CD8-positive, alpha-beta memory T cell (primary cell): ENCODE measurements at regions not wholly inside any gene's neighbourhood (a gene's known extent, or its start where the extent isn't known, plus 50 kb on each side); places are given as distances from the start of the nearest gene placed in this dataset.

Experiments
- CTCF ChIA-PET: fragments of 350-600 bp; sonication (Branson Sonifier 250); formaldehyde crosslinking; loops from one replicate; lab custom pipeline; 2021; ENCODE audit warnings: antibody characterized with exemption; lab: Charles Lee
- POLR2A ChIA-PET: fragments of 350-600 bp; sonication (Branson Sonifier 250); formaldehyde crosslinking; loops from one replicate; lab custom pipeline; 2021; ENCODE audit warnings: antibody characterized with exemption; lab: Charles Lee
- DNase-seq, 5 donors: peaks; one replicate each; pipeline versions ENCODE4 v3.0.0 to v3.0.0-alpha.2; 2020 to 2022; ENCODE audit warnings: mixed read lengths in 1 of 5
- H3K27ac ChIP-seq: one replicate; pipeline ENCODE4 v1.7.0; 2013; ENCODE audit warnings: low read depth, mild to moderate bottlenecking, low read length, moderate library complexity
- H3K27me3 ChIP-seq: 2 replicates; pipeline ENCODE4 v1.7.0; 2013; ENCODE audit warnings: low read length, mild to moderate bottlenecking; ENCODE audit not compliant: insufficient read depth, poor library complexity, severe bottlenecking
- H3K36me3 ChIP-seq: 2 replicates; pipeline ENCODE4 v1.7.0; 2013; ENCODE audit warnings: mild to moderate bottlenecking, low read length, moderate library complexity; ENCODE audit not compliant: insufficient read depth
- H3K4me1 ChIP-seq: 2 replicates; pipeline ENCODE4 v1.7.0; 2013; ENCODE audit warnings: mild to moderate bottlenecking, low read length, moderate library complexity; ENCODE audit not compliant: insufficient read depth
- H3K4me3 ChIP-seq: 2 replicates; pipeline ENCODE4 v1.7.0; 2013; ENCODE audit warnings: mild to moderate bottlenecking, low read length
- H3K9me3 ChIP-seq: 2 replicates; pipeline ENCODE4 v1.7.0; 2013; ENCODE audit warnings: mild to moderate bottlenecking, low read length
- H3K27ac Mint-ChIP-seq, 8 donors: one replicate each; pipeline ENCODE4 v1.8.0; 2020 to 2021; ENCODE audit warnings: mixed read lengths in 8 of 8, mild to moderate bottlenecking in 6 of 8, inconsistent platforms in 3 of 8, moderate library complexity in 3 of 8
- H3K27me3 Mint-ChIP-seq, 2 donors: one replicate each; pipeline ENCODE4 v1.8.0; 2020 to 2021; ENCODE audit warnings: mixed read lengths in 2 of 2, mild to moderate bottlenecking in 1 of 2, moderate library complexity in 1 of 2
- H3K36me3 Mint-ChIP-seq, 3 donors: one replicate each; pipeline ENCODE4 v1.8.0; 2020 to 2021; ENCODE audit warnings: mixed read lengths in 3 of 3, inconsistent platforms in 1 of 3, mild to moderate bottlenecking in 1 of 3
- H3K4me1 Mint-ChIP-seq, 3 donors: one replicate each; pipeline ENCODE4 v1.8.0; 2020 to 2021; ENCODE audit warnings: mixed read lengths in 3 of 3, inconsistent platforms in 1 of 3, mild to moderate bottlenecking in 1 of 3
- H3K4me3 Mint-ChIP-seq, 7 donors: one replicate each; pipeline ENCODE4 v1.8.0; 2020 to 2021; ENCODE audit warnings: mixed read lengths in 7 of 7, mild to moderate bottlenecking in 6 of 7, moderate library complexity in 4 of 7, inconsistent platforms in 2 of 7
- H3K9me3 Mint-ChIP-seq, 5 donors: one replicate each; pipeline ENCODE4 v1.8.0; 2020 to 2022; ENCODE audit warnings: mixed read lengths in 5 of 5, mild to moderate bottlenecking in 3 of 5, moderate library complexity in 2 of 5, inconsistent platforms in 1 of 5

- POLR2A ChIA-PET, result no interaction called here
- CTCF ChIA-PET, result no interaction called here
- no peaks in the 10 kb centered on the region for H3K4me1 Mint-ChIP-seq
Observed at GRCh38 chr20:21574443-21574842, 60.6 kb upstream of the NKX2-2 start.

DNA sequence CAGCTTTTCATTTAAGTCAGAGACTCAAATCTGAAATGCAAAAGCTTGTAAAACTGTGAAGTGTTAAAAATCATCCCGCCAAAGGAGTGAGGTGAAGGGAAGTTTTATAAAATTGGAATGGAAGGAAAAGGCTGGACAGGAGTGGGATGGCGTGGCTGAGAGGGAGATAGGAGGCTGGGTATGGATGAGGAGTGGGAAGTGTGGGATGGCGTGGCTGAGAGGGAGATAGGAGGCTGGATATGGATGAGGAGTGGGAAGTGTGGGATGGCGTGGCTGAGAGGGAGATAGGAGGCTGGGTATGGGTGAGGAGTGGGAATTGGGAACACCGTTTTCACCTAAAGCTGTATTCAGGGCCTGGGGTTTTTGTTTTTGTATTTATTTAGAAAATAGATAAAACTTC, 59.4 kb upstream of the NKX2-2 start:
- H3K27me3 Mint-ChIP-seq, result peaks cover 6 to 9% of the 10 kb centered on the region in 2 donors
- no peaks in the 10 kb centered on the region for H3K4me1 ChIP-seq
- no peaks in the 10 kb centered on the region for H3K36me3 ChIP-seq
- no peak for DNase-seq
- no peaks in the 10 kb centered on the region for H3K36me3 Mint-ChIP-seq
- no peaks in the 10 kb centered on the region for H3K9me3 ChIP-seq
- H3K27ac Mint-ChIP-seq, result no peak overlapping the region
- H3K9me3 Mint-ChIP-seq, result no peaks in the 10 kb centered on the region
- H3K4me1 Mint-ChIP-seq, result no peaks in the 10 kb centered on the region
- peaks cover 3% of the 10 kb centered on the region for H3K27me3 ChIP-seq
- no peak overlapping the region for H3K27ac ChIP-seq
- no peak overlapping the region for H3K4me3 ChIP-seq
- no peak overlapping the region for H3K4me3 Mint-ChIP-seq
- ChIA-PET CTCF (interaction anchor here (1.5 to 2.5 kb wide), 4 partner anchors 11 to 712 kb away, joined by 3 to 16 read pairs (median 6); no protein-coding TSS in a partner anchor), POLR2A (no interaction called here)

More at GRCh38 chr20:21574443-21574842, 60.6 kb upstream of the NKX2-2 start:
- Histone ChIP-seq H3K4me1 (no peaks in the 10 kb centered on the region), H3K4me3 (no peak overlapping the region), H3K9me3 (no peaks in the 10 kb centered on the region), H3K27me3 (peaks cover 3% of the 10 kb centered on the region), H3K27ac (no peak overlapping the region), H3K36me3 (no peaks in the 10 kb centered on the region)
- peaks cover 6 to 7% of the 10 kb centered on the region in 2 donors for H3K27me3 Mint-ChIP-seq
- H3K4me3 Mint-ChIP-seq, result no peak overlapping the region
- no peak for DNase-seq
- H3K36me3 Mint-ChIP-seq, result no peaks in the 10 kb centered on the region
- H3K27ac Mint-ChIP-seq, result no peak overlapping the region
- H3K9me3 Mint-ChIP-seq, result no peaks in the 10 kb centered on the region

GRCh38 chr20:21571841-21572690, 58.2 kb upstream of the NKX2-2 start:
- H3K27me3 Mint-ChIP-seq, result peaks cover 6 to 9% of the 10 kb centered on the region in 2 donors
- Histone ChIP-seq H3K27ac (no peak overlapping the region), H3K27me3 (peaks cover 3% of the 10 kb centered on the region), H3K4me3 (no peak overlapping the region), H3K36me3 (no peaks in the 10 kb centered on the region), H3K9me3 (no peaks in the 10 kb centered on the region), H3K4me1 (no peaks in the 10 kb centered on the region)
- no peaks in the 10 kb centered on the region for H3K4me1 Mint-ChIP-seq
- peak in 1 of 5 donors; percentile 16 for DNase-seq
- ChIA-PET POLR2A (no interaction called here), CTCF (interaction anchor here (1.1 to 2.5 kb wide), 11 partner anchors 9 to 711 kb away, joined by 3 to 16 read pairs (median 5); no protein-coding TSS in a partner anchor)
- H3K9me3 Mint-ChIP-seq, result no peaks in the 10 kb centered on the region
- no peaks in the 10 kb centered on the region for H3K36me3 Mint-ChIP-seq
- no peak overlapping the region for H3K4me3 Mint-ChIP-seq
- no peak overlapping the region for H3K27ac Mint-ChIP-seq

- Mint-ChIP-seq H3K9me3 (no peaks in the 10 kb centered on the region), H3K27me3 (peaks cover 5 to 12% of the 10 kb centered on the region in 2 donors), H3K4me1 (no peaks in the 10 kb centered on the region), H3K36me3 (no peaks in the 10 kb centered on the region), H3K27ac (peak overlapping the region in 1 of 8 donors; percentile 38), H3K4me3 (no peak overlapping the region)
- ChIA-PET CTCF (interaction anchor here (1.0 to 2.0 kb wide), 9 partner anchors 8 to 710 kb away, joined by 3 to 9 read pairs (median 4); no protein-coding TSS in a partner anchor), POLR2A (no interaction called here)
- H3K27ac ChIP-seq, result no peak overlapping the region
- DNase-seq, result no peak
- no peaks in the 10 kb centered on the region for H3K4me1 ChIP-seq
- H3K9me3 ChIP-seq, result no peaks in the 10 kb centered on the region
- no peaks in the 10 kb centered on the region for H3K36me3 ChIP-seq
- no peak overlapping the region for H3K4me3 ChIP-seq
- H3K27me3 ChIP-seq, result peaks cover 3% of the 10 kb centered on the region
Observed at GRCh38 chr20:21570285-21570992, 56.6 kb upstream of the NKX2-2 start.

DNA sequence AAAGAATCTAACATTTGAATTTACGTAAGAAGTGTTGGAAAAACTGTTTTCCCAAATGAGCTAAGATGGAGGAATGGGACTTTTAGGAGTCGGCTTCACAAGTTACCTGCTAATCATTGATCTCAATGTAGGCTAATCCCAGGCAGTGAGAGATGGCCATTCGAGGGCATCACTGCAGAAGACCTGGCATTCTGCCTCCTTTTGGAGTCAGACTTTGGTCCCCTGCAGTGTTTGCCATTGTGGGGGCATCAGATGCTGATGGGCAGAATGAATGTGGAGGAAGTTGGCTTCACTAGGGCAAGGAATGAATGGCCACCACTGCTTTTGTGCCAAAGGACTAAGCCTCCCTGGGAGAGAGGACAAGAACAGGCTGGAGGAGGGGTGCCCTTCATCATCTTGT, 55.7 kb upstream of the NKX2-2 start:
- peaks cover 3% of the 10 kb centered on the region for H3K27me3 ChIP-seq
- H3K36me3 ChIP-seq, result no peaks in the 10 kb centered on the region
- Mint-ChIP-seq H3K4me3 (no peak overlapping the region), H3K9me3 (no peaks in the 10 kb centered on the region), H3K27ac (no peak overlapping the region), H3K4me1 (no peaks in the 10 kb centered on the region), H3K27me3 (peaks cover 1 to 12% of the 10 kb centered on the region in 2 donors), H3K36me3 (no peaks in the 10 kb centered on the region)
- CTCF ChIA-PET, result interaction anchor here (1.6 to 2.0 kb wide), 2 partner anchors 9 to 334 kb away, joined by 6 read pairs; no protein-coding TSS in a partner anchor
- no peaks in the 10 kb centered on the region for H3K9me3 ChIP-seq
- no peaks in the 10 kb centered on the region for H3K4me1 ChIP-seq
- POLR2A ChIA-PET, result no interaction called here
- no peak overlapping the region for H3K27ac ChIP-seq
- no peak overlapping the region for H3K4me3 ChIP-seq
- no peak for DNase-seq

- Histone ChIP-seq H3K4me1 (no peaks in the 10 kb centered on the region), H3K4me3 (no peak overlapping the region), H3K9me3 (no peaks in the 10 kb centered on the region), H3K36me3 (no peaks in the 10 kb centered on the region), H3K27ac (no peak overlapping the region), H3K27me3 (no peaks in the 10 kb centered on the region)
- ChIA-PET POLR2A (no interaction called here), CTCF (interaction anchor here (0.9 kb wide), 1 partner anchor 13 kb away, joined by 3 read pairs; no protein-coding TSS in a partner anchor)
- no peak overlapping the region for H3K27ac Mint-ChIP-seq
- H3K36me3 Mint-ChIP-seq, result no peaks in the 10 kb centered on the region
- no peak overlapping the region for H3K4me3 Mint-ChIP-seq
- peaks cover 0 to 4% (median 3%) of the 10 kb centered on the region in 5 donors for H3K9me3 Mint-ChIP-seq
- H3K4me1 Mint-ChIP-seq, result peaks cover 0 to 7% (median 3%) of the 10 kb centered on the region in 3 donors
- no peak for DNase-seq
- peaks cover 2 to 19% of the 10 kb centered on the region in 2 donors for H3K27me3 Mint-ChIP-seq
Observed at GRCh38 chr20:21564127-21564773, 50.4 kb upstream of the NKX2-2 start.
